WI38 (cell line): ENCODE measurements at regions not wholly inside any gene's neighbourhood (a gene's known extent, or its start where the extent isn't known, plus 50 kb on each side); places are given as distances from the start of the nearest gene placed in this dataset.
"Not testable (repeated sequence)": the region's sequence is repeated elsewhere in the genome, so short reads cannot be mapped to it uniquely, and the experiment has no call there.

ENCODE experiments used
- H3K4me3 ChIP-seq: 2 replicates; pipeline ENCODE4 v1.5.1; 2011; ENCODE audit warnings: low read depth, mild to moderate bottlenecking, control low read depth, low read length
- CTCF ChIP-seq: IDR thresholded peaks from 2 replicates; pipeline ENCODE4 v1.5.1; 2012; ENCODE audit warnings: low read depth, mild to moderate bottlenecking, control low read depth, low read length

GRCh38 chr16:29306943-29307597 is 99.4 kb downstream of the NPIPB11 start:
- TF ChIP-seq CTCF: no peak
- H3K4me3 ChIP-seq: no peak overlapping the region

GRCh38 chr16:29306201-29306600 is 100.3 kb downstream of the NPIPB11 start:
- TF ChIP-seq CTCF: no peak
- H3K4me3 ChIP-seq: no peak overlapping the region

GRCh38 chr16:29305018-29305417 is 101.5 kb downstream of the NPIPB11 start:
- H3K4me3 ChIP-seq: not testable (repeated sequence)

GRCh38 chr16:29304251-29304650 is 102.3 kb downstream of the NPIPB11 start:
- no peak for TF ChIP-seq CTCF
- H3K4me3 ChIP-seq: no peak overlapping the region

- no peak overlapping the region for H3K4me3 ChIP-seq
- TF ChIP-seq CTCF: no peak
Measured at GRCh38 chr16:29303520-29303919, 103.0 kb downstream of the NPIPB11 start.

GRCh38 chr16:29302976-29303375 is 103.5 kb downstream of the NPIPB11 start:
- no peak for TF ChIP-seq CTCF
- no peak overlapping the region for H3K4me3 ChIP-seq

- not testable (repeated sequence) for H3K4me3 ChIP-seq
Measured at GRCh38 chr16:29302433-29302832, 104.1 kb downstream of the NPIPB11 start.

GRCh38 chr16:29301662-29302285 is 104.7 kb downstream of the NPIPB11 start:
- H3K4me3 ChIP-seq: not testable (repeated sequence)

- H3K4me3 ChIP-seq: not testable (repeated sequence)
Measured at GRCh38 chr16:29300541-29301535, 105.7 kb downstream of the NPIPB11 start.

GRCh38 chr16:29300030-29300491 is 106.5 kb downstream of the NPIPB11 start:
- not testable (repeated sequence) for H3K4me3 ChIP-seq

GRCh38 chr16:29298997-29299396 is 107.5 kb downstream of the NPIPB11 start:
- not testable (repeated sequence) for H3K4me3 ChIP-seq

- H3K4me3 ChIP-seq: not testable (repeated sequence)
Measured at GRCh38 chr16:29298307-29298706, 108.2 kb downstream of the NPIPB11 start.

GRCh38 chr16:29297809-29298177 is 108.7 kb downstream of the NPIPB11 start:
- not testable (repeated sequence) for H3K4me3 ChIP-seq
